ENCODE measurements at regions not wholly inside any gene's neighbourhood (a gene's known extent, or its start where the extent isn't known, plus 50 kb on each side); places are given as distances from the start of the nearest gene placed in this dataset.

GRCh38 chr5:56288873-56289601, 55.9 kb upstream of the ANKRD55 start (continued):
- TF ChIP-seq ZBTB7A (IDR thresholded peaks at IDR 0.05; ENCODE audit: borderline replicate concordance, control insufficient read depth, low read depth, low read length) (no peak), ZMIZ1 (IDR thresholded peaks at IDR 0.05; ENCODE audit: low read depth in 2 of 2, low read length in 2 of 2) (0 out of 4 replicates have a peak, but pooled peaks of 1 of the 2 experiments have one; percentile 44), MECOM (CRISPR knock-in tag; IDR thresholded peaks at IDR 0.05) (peak; percentile 77), HINFP (tag; conservative IDR thresholded peaks at IDR 0.05; ENCODE audit: low read depth) (no peak), HIVEP1 (CRISPR knock-in tag; IDR thresholded peaks at IDR 0.05) (no peak), EP300 (IDR thresholded peaks at IDR 0.05; ENCODE audit: low read length) (peak; percentile 96), ZBTB2 (IDR thresholded peaks at IDR 0.05) (peak; percentile 79; the same call in 1 of the 2 replicates), PTBP1 (IDR thresholded peaks at IDR 0.05; ENCODE audit: low read depth, low read length) (no peak), MEIS2 (IDR thresholded peaks at IDR 0.05; ENCODE audit: partially characterized antibody) (peak; percentile 95), MNT (conservative IDR thresholded peaks at IDR 0.05) (peak in 1 of 2 experiments; percentile 41; a peak in 1 of 4 replicates), UBTF (IDR thresholded peaks at IDR 0.05; ENCODE audit: borderline replicate concordance in 1 of 2, low read depth in 2 of 2, low read length in 2 of 2) (0 out of 4 replicates have a peak, but pooled peaks of 1 of the 2 experiments have one; percentile 29), FOXP1 (CRISPR knock-in tag; IDR thresholded peaks at IDR 0.05) (no peak)

All from K562 (cell line).